ENCODE measurements at regions not wholly inside any gene's neighbourhood (a gene's known extent, or its start where the extent isn't known, plus 50 kb on each side); places are given as distances from the start of the nearest gene placed in this dataset.
"Not testable (repeated sequence)": the region's sequence is repeated elsewhere in the genome, so short reads cannot be mapped to it uniquely, and the experiment has no call there.

GRCh38 chr5:68115584-68115983 lies 100.0 kb upstream of the PIK3R1 start:
- Histone ChIP-seq H3K27me3 (no peaks in the 10 kb centered on the region), H3K4me3 (no peak overlapping the region), H3K4me1 (peaks cover 0 to 3% (median 0%) of the 10 kb centered on the region in 4 donors), H3K27ac (no peak overlapping the region), H3K36me3 (no peaks in the 10 kb centered on the region), H3K9me3 (no peaks in the 10 kb centered on the region)
- TF ChIP-seq EP300 (IDR thresholded peaks at IDR 0.05) (no peak), POLR2A (IDR thresholded peaks at IDR 0.05) (no peak), CTCF (IDR thresholded peaks at IDR 0.05) (no peak)
- 89 to 96% methylated on average over 2 of the region's 2 CpGs for WGBS, 2 donors
- DNase-seq (ENCODE audit: low spot score in 2 of 2): no peak

- Histone ChIP-seq H3K36me3 (no peaks in the 10 kb centered on the region), H3K27ac (no peak overlapping the region)
- 80 to 87% methylated on average over 2 of the region's 2 CpGs for WGBS, 2 donors
These were observed 101.0 kb upstream of the PIK3R1 start for GRCh38 chr5:68114378-68115040.

GRCh38 chr5:68112658-68113057 lies 102.9 kb upstream of the PIK3R1 start:
- Histone ChIP-seq H3K4me3 (no peak overlapping the region), H3K27me3 (no peaks in the 10 kb centered on the region), H3K9me3 (no peaks in the 10 kb centered on the region), H3K4me1 (peaks cover 0 to 3% (median 0%) of the 10 kb centered on the region in 4 donors), H3K36me3 (no peaks in the 10 kb centered on the region), H3K27ac (no peak overlapping the region)
- no peak for DNase-seq (ENCODE audit: low spot score in 2 of 2)
- 64 to 87% methylated on average over 2 of the region's 2 CpGs for WGBS, 2 donors
- TF ChIP-seq CTCF (IDR thresholded peaks at IDR 0.05) (no peak), EP300 (IDR thresholded peaks at IDR 0.05) (no peak), POLR2A (IDR thresholded peaks at IDR 0.05) (no peak)

More at GRCh38 chr5:68114378-68115040, 101.0 kb upstream of the PIK3R1 start:
- Histone ChIP-seq H3K9me3 (no peaks in the 10 kb centered on the region), H3K4me3 (no peak overlapping the region), H3K4me1 (peaks cover 0 to 3% (median 0%) of the 10 kb centered on the region in 4 donors), H3K27me3 (no peaks in the 10 kb centered on the region)
- TF ChIP-seq CTCF (IDR thresholded peaks at IDR 0.05) (no peak), POLR2A (IDR thresholded peaks at IDR 0.05) (no peak), EP300 (IDR thresholded peaks at IDR 0.05) (no peak)
- no peak for DNase-seq (ENCODE audit: low spot score in 2 of 2)

- H3K27ac ChIP-seq: no peak overlapping the region
- no peaks in the 10 kb centered on the region for H3K4me1 ChIP-seq
- H3K27me3 ChIP-seq: no peaks in the 10 kb centered on the region
- 51 to 65% methylated on average over 1 of the region's 1 CpG for WGBS, 2 donors
- H3K9me3 ChIP-seq: no peaks in the 10 kb centered on the region
- no peaks in the 10 kb centered on the region for H3K36me3 ChIP-seq
- no peak for DNase-seq (ENCODE audit: low spot score in 2 of 2)
- no peak overlapping the region for H3K4me3 ChIP-seq
- TF ChIP-seq POLR2A (IDR thresholded peaks at IDR 0.05) (no peak), CTCF (IDR thresholded peaks at IDR 0.05) (no peak), EP300 (IDR thresholded peaks at IDR 0.05) (no peak)
These were observed 104.7 kb upstream of the PIK3R1 start for GRCh38 chr5:68110894-68111293.

- TF ChIP-seq EP300 (IDR thresholded peaks at IDR 0.05) (no peak), POLR2A (IDR thresholded peaks at IDR 0.05) (no peak), CTCF (IDR thresholded peaks at IDR 0.05) (no peak)
- H3K27ac ChIP-seq: no peak overlapping the region
- DNase-seq (ENCODE audit: low spot score in 2 of 2): no peak
- WGBS, 2 donors: 69 to 85% methylated on average over 1 of the region's 1 CpG
- H3K9me3 ChIP-seq: no peaks in the 10 kb centered on the region
- no peaks in the 10 kb centered on the region for H3K27me3 ChIP-seq
- no peak overlapping the region for H3K4me3 ChIP-seq
- no peaks in the 10 kb centered on the region for H3K4me1 ChIP-seq
- H3K36me3 ChIP-seq: no peaks in the 10 kb centered on the region
These were observed 105.3 kb upstream of the PIK3R1 start for GRCh38 chr5:68110264-68110663.

GRCh38 chr5:68104217-68104616 lies 111.3 kb upstream of the PIK3R1 start:
- WGBS, 2 donors: 90 to 95% methylated on average over 2 of the region's 2 CpGs
- DNase-seq (ENCODE audit: low spot score in 2 of 2); H3K27ac ChIP-seq; H3K27me3 ChIP-seq; H3K4me1 ChIP-seq; H3K4me3 ChIP-seq; H3K36me3 ChIP-seq; H3K9me3 ChIP-seq: not testable (repeated sequence)

GRCh38 chr5:68103297-68103696 lies 112.3 kb upstream of the PIK3R1 start:
- not testable (repeated sequence) for H3K4me3 ChIP-seq; H3K4me1 ChIP-seq; H3K27ac ChIP-seq; H3K27me3 ChIP-seq; DNase-seq (ENCODE audit: low spot score in 2 of 2); H3K36me3 ChIP-seq; H3K9me3 ChIP-seq
- WGBS, 2 donors: 96 to 97% methylated on average over 4 of the region's 4 CpGs

Measured in tibial nerve (tissue), 4 donors.